SK-N-SH treated with all-trans-retinoic acid at 6 μM for 48 hours (cell line): ENCODE measurements at regions not wholly inside any gene's neighbourhood (a gene's known extent, or its start where the extent isn't known, plus 50 kb on each side); places are given as distances from the start of the nearest gene placed in this dataset.

Source experiments
- ATAC-seq: fragments of 200-7000 bp; cut with Tn5 transposase; 3 replicates; pipeline ENCODE4 v1.9.1; 2020; ENCODE audit warnings: mild to moderate bottlenecking, moderate library complexity
- ARNTL ChIP-seq: fragments of 450-650 bp; formaldehyde crosslinking; IDR thresholded peaks from 2 replicates; pipeline ENCODE4 v1.5.0; 2020; ENCODE audit warnings: low read depth, mild to moderate bottlenecking, moderate library complexity, borderline replicate concordance
- BACH2 ChIP-seq: fragments of 250-450 bp; sonication (Bioruptor Pico); IDR thresholded peaks from 2 replicates; pipeline ENCODE4 v1.9.0; 2021; ENCODE audit warnings: mild to moderate bottlenecking, borderline replicate concordance
- CSDC2 ChIP-seq: fragments of 250-450 bp; sonication (Bioruptor Pico); IDR thresholded peaks from 2 replicates; pipeline ENCODE4 v1.5.0; 2020; ENCODE audit warnings: mild to moderate bottlenecking, moderate library complexity
- ESRRG ChIP-seq: fragments of 250-450 bp; sonication (Bioruptor Pico); IDR thresholded peaks from 2 replicates; pipeline ENCODE4 v1.6.1; 2021; ENCODE audit warnings: mild to moderate bottlenecking
- GLIS3 ChIP-seq: fragments of 250-450 bp; sonication (Bioruptor Pico); IDR thresholded peaks from 2 replicates; pipeline ENCODE4 v1.5.0; 2020; ENCODE audit warnings: mild to moderate bottlenecking, moderate library complexity
- ISL1 ChIP-seq: fragments of 250-450 bp; sonication (Bioruptor Pico); IDR thresholded peaks from 2 replicates; pipeline ENCODE4 v2.1.2; 2022; ENCODE audit warnings: mild to moderate bottlenecking, moderate library complexity
- OSR1 ChIP-seq: fragments of 250-450 bp; sonication (Bioruptor Pico); IDR thresholded peaks from 2 replicates; pipeline ENCODE4 v1.8.0; 2022; ENCODE audit warnings: moderate library complexity, mild to moderate bottlenecking, inconsistent platforms
- PPARA ChIP-seq: fragments of 250-450 bp; sonication (Bioruptor Pico); IDR thresholded peaks from 2 replicates; pipeline ENCODE4 v1.5.0; 2020; ENCODE audit warnings: mild to moderate bottlenecking, borderline replicate concordance
- RARB ChIP-seq: fragments of 250-450 bp; sonication (Bioruptor Pico); IDR thresholded peaks from 2 replicates; pipeline ENCODE4 v1.8.0; 2021; ENCODE audit warnings: mild to moderate bottlenecking, moderate library complexity
- SNAI2 ChIP-seq: fragments of 250-450 bp; sonication (Bioruptor Pico); IDR thresholded peaks from 2 replicates; pipeline ENCODE4 v1.5.0; 2020; ENCODE audit warnings: mild to moderate bottlenecking, moderate library complexity
- TCF4 ChIP-seq: fragments of 250-450 bp; sonication (Bioruptor Pico); IDR thresholded peaks from 2 replicates; pipeline ENCODE4 v1.8.0; 2021; ENCODE audit warnings: mild to moderate bottlenecking, moderate library complexity, borderline replicate concordance
- TOX ChIP-seq: fragments of 250-450 bp; sonication (Bioruptor Pico); IDR thresholded peaks from 2 replicates; pipeline ENCODE4 v1.8.0; 2021; ENCODE audit warnings: mild to moderate bottlenecking, moderate library complexity, borderline replicate concordance
- ZC3H10 ChIP-seq: fragments of 250-450 bp; sonication (Bioruptor Pico); IDR thresholded peaks from 2 replicates; pipeline ENCODE4 v1.5.1; 2021; ENCODE audit warnings: mild to moderate bottlenecking, moderate library complexity
- ZFP3 ChIP-seq: fragments of 250-450 bp; sonication (Bioruptor Pico); IDR thresholded peaks from 2 replicates; pipeline ENCODE4 v1.5.0; 2020; ENCODE audit warnings: mild to moderate bottlenecking, moderate library complexity
- ZFP30 ChIP-seq: fragments of 450-650 bp; formaldehyde crosslinking; IDR thresholded peaks from 2 replicates; pipeline ENCODE4 v1.5.0; 2022; ENCODE audit warnings: mild to moderate bottlenecking, moderate library complexity
- ZNF565 ChIP-seq: fragments of 450-650 bp; formaldehyde crosslinking; conservative IDR thresholded peaks from 2 replicates; pipeline ENCODE4 v1.5.0; 2020; ENCODE audit warnings: low read depth, mild to moderate bottlenecking, moderate library complexity
- ZNF70 ChIP-seq: fragments of 450-650 bp; formaldehyde crosslinking; IDR thresholded peaks from 2 replicates; pipeline ENCODE4 v1.5.0; 2020; ENCODE audit warnings: mild to moderate bottlenecking, moderate library complexity
- ZNF8 ChIP-seq: fragments of 450-650 bp; formaldehyde crosslinking; IDR thresholded peaks from 2 replicates; pipeline ENCODE4 v1.5.0; 2020; ENCODE audit warnings: mild to moderate bottlenecking, moderate library complexity
- TF ChIP-seq, protein P1 (sequence below): fragments of 250-450 bp; sonication (Bioruptor Pico); IDR thresholded peaks from 2 replicates; pipeline ENCODE4 v1.5.1; 2021; ENCODE audit warnings: mild to moderate bottlenecking, moderate library complexity
- TF ChIP-seq, protein P2 (sequence below): fragments of 250-450 bp; sonication (Bioruptor Pico); IDR thresholded peaks from 2 replicates; pipeline ENCODE4 v1.5.1; 2020; ENCODE audit warnings: low read depth, mild to moderate bottlenecking, moderate library complexity
- TF ChIP-seq, protein P3 (sequence below): fragments of 250-450 bp; sonication (Bioruptor Pico); IDR thresholded peaks from 2 replicates; pipeline ENCODE4 v1.5.0; 2020; ENCODE audit warnings: mild to moderate bottlenecking, moderate library complexity
- TF ChIP-seq, protein P4 (sequence below): fragments of 250-450 bp; sonication (Bioruptor Pico); IDR thresholded peaks from 2 replicates; pipeline ENCODE4 v1.8.0; 2021; ENCODE audit warnings: low read depth, mild to moderate bottlenecking, moderate library complexity, borderline replicate concordance
- TF ChIP-seq, protein P5 (sequence below): fragments of 250-450 bp; sonication (Bioruptor Pico); IDR thresholded peaks from 2 replicates; pipeline ENCODE4 v1.8.0; 2020; ENCODE audit warnings: mild to moderate bottlenecking, moderate library complexity, borderline replicate concordance

DNA sequence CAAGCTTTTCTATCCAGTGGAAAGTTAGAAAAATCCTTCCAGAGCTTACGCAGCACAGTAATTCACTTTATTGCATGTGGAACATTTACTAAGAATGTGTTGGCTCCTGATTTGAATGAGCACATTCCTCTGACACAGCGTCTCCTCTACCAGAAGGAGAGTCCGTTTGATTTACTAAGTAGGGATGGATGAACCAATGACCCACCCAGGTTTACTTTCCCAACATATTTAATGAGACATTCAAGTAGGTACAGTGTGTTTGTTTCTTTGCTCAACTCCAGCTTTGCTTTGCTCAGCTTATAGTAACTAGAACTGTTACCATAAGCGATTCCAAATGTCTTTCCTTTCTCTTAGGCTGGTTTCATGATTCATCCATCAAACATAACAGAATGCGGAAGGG lies 161.7 kb downstream of the SMARCA1 start:
- no peak for TF ChIP-seq ZC3H10 (CRISPR knock-in tag)
- TF ChIP-seq ZNF70 (CRISPR knock-in tag) = no peak
- TF ChIP-seq ZFP30 (CRISPR knock-in tag) = no peak
- TF ChIP-seq, protein P1, sequence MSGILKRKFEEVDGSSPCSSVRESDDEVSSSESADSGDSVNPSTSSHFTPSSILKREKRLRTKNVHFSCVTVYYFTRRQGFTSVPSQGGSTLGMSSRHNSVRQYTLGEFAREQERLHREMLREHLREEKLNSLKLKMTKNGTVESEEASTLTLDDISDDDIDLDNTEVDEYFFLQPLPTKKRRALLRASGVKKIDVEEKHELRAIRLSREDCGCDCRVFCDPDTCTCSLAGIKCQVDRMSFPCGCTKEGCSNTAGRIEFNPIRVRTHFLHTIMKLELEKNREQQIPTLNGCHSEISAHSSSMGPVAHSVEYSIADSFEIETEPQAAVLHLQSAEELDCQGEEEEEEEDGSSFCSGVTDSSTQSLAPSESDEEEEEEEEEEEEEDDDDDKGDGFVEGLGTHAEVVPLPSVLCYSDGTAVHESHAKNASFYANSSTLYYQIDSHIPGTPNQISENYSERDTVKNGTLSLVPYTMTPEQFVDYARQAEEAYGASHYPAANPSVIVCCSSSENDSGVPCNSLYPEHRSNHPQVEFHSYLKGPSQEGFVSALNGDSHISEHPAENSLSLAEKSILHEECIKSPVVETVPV = no peak
- TF ChIP-seq ZNF565 = no peak
- TF ChIP-seq, protein P2, sequence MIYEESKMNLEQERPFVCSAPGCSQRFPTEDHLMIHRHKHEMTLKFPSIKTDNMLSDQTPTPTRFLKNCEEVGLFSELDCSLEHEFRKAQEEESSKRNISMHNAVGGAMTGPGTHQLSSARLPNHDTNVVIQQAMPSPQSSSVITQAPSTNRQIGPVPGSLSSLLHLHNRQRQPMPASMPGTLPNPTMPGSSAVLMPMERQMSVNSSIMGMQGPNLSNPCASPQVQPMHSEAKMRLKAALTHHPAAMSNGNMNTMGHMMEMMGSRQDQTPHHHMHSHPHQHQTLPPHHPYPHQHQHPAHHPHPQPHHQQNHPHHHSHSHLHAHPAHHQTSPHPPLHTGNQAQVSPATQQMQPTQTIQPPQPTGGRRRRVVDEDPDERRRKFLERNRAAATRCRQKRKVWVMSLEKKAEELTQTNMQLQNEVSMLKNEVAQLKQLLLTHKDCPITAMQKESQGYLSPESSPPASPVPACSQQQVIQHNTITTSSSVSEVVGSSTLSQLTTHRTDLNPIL = no peak
- TF ChIP-seq ZNF8 = no peak
- no peak for TF ChIP-seq ESRRG (CRISPR knock-in tag)
- TF ChIP-seq, protein P3, sequence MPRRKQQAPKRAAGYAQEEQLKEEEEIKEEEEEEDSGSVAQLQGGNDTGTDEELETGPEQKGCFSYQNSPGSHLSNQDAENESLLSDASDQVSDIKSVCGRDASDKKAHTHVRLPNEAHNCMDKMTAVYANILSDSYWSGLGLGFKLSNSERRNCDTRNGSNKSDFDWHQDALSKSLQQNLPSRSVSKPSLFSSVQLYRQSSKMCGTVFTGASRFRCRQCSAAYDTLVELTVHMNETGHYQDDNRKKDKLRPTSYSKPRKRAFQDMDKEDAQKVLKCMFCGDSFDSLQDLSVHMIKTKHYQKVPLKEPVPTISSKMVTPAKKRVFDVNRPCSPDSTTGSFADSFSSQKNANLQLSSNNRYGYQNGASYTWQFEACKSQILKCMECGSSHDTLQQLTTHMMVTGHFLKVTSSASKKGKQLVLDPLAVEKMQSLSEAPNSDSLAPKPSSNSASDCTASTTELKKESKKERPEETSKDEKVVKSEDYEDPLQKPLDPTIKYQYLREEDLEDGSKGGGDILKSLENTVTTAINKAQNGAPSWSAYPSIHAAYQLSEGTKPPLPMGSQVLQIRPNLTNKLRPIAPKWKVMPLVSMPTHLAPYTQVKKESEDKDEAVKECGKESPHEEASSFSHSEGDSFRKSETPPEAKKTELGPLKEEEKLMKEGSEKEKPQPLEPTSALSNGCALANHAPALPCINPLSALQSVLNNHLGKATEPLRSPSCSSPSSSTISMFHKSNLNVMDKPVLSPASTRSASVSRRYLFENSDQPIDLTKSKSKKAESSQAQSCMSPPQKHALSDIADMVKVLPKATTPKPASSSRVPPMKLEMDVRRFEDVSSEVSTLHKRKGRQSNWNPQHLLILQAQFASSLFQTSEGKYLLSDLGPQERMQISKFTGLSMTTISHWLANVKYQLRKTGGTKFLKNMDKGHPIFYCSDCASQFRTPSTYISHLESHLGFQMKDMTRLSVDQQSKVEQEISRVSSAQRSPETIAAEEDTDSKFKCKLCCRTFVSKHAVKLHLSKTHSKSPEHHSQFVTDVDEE = no peak
- no peak for TF ChIP-seq ARNTL (CRISPR knock-in tag)
- TF ChIP-seq RARB (CRISPR knock-in tag) = no peak
- no peak for TF ChIP-seq TOX
- no peak for TF ChIP-seq ISL1
- TF ChIP-seq TCF4 (CRISPR knock-in tag) = no peak
- no peak for TF ChIP-seq BACH2 (CRISPR knock-in tag)
- no peak for TF ChIP-seq PPARA (CRISPR knock-in tag)
- no peak for TF ChIP-seq CSDC2 (CRISPR knock-in tag)
- no peak for TF ChIP-seq OSR1
- no peak for TF ChIP-seq ZFP3 (CRISPR knock-in tag)
- ATAC-seq = no peak

DNA sequence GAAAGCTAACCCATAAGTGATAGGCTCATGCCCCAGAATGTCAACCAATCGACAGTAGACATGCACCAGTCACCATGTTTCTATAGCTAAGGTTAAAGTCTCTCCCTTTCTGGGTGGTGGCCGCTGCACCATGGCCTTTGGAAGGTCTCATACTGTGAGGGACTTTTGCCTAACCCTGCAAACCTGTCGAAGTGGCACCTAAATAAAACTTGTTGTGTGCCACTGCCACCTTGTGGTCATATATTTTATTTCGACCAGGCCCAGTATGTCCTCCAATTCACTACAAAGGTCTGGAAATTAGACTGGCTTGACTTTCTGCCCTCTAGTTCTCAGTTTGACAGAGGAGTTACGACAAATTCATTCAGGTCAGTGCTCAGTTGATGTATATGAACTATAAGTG lies 163.1 kb downstream of the SMARCA1 start:
- peak; percentile 90 for ATAC-seq
- TF ChIP-seq ZNF70 (CRISPR knock-in tag) (no peak), ISL1 (no peak), SNAI2 (CRISPR knock-in tag) (no peak), ARNTL (CRISPR knock-in tag) (no peak), ZC3H10 (CRISPR knock-in tag) (no peak), CSDC2 (CRISPR knock-in tag) (no peak), RARB (CRISPR knock-in tag) (no peak), BACH2 (CRISPR knock-in tag) (no peak), GLIS3 (CRISPR knock-in tag) (no peak), ZNF8 (no peak), TOX (no peak), ZFP30 (CRISPR knock-in tag) (no peak), TCF4 (CRISPR knock-in tag) (no peak), ZFP3 (CRISPR knock-in tag) (no peak)
- TF ChIP-seq, protein P4, sequence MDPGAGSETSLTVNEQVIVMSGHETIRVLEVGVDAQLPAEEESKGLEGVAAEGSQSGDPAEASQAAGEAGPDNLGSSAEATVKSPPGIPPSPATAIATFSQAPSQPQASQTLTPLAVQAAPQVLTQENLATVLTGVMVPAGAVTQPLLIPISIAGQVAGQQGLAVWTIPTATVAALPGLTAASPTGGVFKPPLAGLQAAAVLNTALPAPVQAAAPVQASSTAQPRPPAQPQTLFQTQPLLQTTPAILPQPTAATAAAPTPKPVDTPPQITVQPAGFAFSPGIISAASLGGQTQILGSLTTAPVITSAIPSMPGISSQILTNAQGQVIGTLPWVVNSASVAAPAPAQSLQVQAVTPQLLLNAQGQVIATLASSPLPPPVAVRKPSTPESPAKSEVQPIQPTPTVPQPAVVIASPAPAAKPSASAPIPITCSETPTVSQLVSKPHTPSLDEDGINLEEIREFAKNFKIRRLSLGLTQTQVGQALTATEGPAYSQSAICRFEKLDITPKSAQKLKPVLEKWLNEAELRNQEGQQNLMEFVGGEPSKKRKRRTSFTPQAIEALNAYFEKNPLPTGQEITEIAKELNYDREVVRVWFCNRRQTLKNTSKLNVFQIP (CRISPR knock-in tag) = no peak
- TF ChIP-seq, protein P3 = no peak
- TF ChIP-seq, protein P5, sequence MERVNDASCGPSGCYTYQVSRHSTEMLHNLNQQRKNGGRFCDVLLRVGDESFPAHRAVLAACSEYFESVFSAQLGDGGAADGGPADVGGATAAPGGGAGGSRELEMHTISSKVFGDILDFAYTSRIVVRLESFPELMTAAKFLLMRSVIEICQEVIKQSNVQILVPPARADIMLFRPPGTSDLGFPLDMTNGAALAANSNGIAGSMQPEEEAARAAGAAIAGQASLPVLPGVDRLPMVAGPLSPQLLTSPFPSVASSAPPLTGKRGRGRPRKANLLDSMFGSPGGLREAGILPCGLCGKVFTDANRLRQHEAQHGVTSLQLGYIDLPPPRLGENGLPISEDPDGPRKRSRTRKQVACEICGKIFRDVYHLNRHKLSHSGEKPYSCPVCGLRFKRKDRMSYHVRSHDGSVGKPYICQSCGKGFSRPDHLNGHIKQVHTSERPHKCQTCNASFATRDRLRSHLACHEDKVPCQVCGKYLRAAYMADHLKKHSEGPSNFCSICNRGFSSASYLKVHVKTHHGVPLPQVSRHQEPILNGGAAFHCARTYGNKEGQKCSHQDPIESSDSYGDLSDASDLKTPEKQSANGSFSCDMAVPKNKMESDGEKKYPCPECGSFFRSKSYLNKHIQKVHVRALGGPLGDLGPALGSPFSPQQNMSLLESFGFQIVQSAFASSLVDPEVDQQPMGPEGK (CRISPR knock-in tag) = no peak
